Stimulated activated CD8-positive, alpha-beta memory T cell treated with anti-CD3 and anti-CD28 coated beads, Interleukin-12 subunit alpha, Interleukin-12 subunit beta, amount 100 ng/mL, for 1 hour (primary cell): ENCODE measurements at regions not wholly inside any gene's neighbourhood (a gene's known extent, or its start where the extent isn't known, plus 50 kb on each side); places are given as distances from the start of the nearest gene placed in this dataset.

Experiments
- DNase-seq: peaks from one replicate; pipeline ENCODE4 v3.0.0-alpha.2; 2020; ENCODE audit warnings: low read depth

- no peak for DNase-seq
These were observed 144.0 kb downstream of the CDC5L start for GRCh38 chr6:44531442-44532015.

GRCh38 chr6:44533421-44533820 is 145.9 kb downstream of the CDC5L start:
- no peak for DNase-seq

- no peak for DNase-seq
These were observed 146.8 kb downstream of the CDC5L start for GRCh38 chr6:44534291-44534690.

GRCh38 chr6:44535446-44535845 is 147.9 kb downstream of the CDC5L start:
- DNase-seq, result no peak

DNA sequence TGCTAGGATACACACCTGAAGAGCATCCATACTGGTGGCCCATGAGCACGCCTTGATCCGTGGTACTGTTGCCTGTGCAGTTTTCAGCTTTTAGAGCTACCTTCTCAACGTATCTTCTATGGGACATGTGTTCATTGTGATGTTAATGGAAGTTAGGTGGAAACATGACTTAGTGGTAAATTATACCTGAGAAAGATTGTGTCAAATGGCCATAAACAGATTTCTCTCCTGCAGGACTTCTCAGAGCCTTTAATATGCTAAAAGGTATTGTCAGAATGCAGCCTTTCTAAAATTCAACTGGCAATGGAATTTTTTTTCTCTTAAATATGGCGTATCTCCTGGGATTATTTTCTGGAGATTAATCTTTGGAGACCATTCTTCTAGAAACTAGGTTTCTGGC is 148.5 kb downstream of the CDC5L start:
- no peak for DNase-seq

GRCh38 chr6:44537306-44538049 is 150.0 kb downstream of the CDC5L start:
- no peak for DNase-seq

DNA sequence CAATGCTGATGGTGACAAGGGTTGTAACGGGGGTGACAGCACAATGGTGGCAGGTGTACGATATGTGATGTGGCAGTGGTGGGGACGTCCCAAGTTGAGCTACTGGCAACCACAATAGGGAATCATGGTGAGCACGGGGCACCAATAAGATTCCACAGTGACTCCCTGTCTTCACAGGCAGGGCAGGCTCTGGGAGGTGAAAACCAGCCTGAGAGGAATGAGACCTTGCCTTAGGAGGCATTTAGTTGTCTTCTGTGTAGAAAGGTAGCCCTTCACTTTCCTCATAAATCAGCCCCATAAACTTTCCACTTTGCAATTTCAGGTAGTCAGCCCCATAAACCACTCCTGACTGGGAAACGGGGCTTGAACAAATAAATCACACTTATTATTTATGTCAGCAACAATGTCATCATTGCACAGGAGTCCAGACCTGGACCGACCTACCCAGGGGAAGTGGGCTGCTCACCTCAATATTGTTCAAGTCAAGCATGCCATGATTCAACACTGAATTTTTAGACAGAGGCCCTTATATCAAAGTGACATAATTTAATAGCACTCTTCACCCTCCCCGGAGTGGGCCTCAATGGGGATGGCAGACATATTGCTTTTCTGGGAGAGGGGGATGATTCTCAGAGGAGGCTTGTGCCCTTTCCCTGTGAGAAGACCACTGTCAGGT is 150.8 kb downstream of the CDC5L start:
- no peak for DNase-seq

GRCh38 chr6:44538807-44539201 is 151.3 kb downstream of the CDC5L start:
- no peak for DNase-seq

GRCh38 chr6:44539701-44540355 is 152.3 kb downstream of the CDC5L start:
- DNase-seq, result no peak

DNA sequence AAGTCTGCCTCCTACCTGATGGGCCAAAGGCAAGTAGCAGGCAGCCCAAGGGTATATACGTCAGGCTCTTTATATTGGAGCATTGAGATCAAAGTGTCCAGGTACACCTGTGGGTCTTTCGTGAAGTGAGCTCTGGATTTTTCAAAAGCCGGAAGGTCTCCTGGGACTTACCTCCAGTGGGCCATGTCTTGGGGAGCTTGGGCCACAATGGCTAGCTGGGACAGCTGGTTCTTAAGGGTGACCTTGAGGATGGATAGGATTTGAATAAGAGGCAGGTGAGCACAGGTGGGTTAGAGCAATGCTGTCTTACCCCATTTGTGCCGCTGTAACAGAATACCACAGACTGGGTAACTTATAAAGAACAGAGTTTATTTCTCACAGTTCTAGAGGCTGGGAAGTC is 153.4 kb downstream of the CDC5L start:
- no peak for DNase-seq

DNA sequence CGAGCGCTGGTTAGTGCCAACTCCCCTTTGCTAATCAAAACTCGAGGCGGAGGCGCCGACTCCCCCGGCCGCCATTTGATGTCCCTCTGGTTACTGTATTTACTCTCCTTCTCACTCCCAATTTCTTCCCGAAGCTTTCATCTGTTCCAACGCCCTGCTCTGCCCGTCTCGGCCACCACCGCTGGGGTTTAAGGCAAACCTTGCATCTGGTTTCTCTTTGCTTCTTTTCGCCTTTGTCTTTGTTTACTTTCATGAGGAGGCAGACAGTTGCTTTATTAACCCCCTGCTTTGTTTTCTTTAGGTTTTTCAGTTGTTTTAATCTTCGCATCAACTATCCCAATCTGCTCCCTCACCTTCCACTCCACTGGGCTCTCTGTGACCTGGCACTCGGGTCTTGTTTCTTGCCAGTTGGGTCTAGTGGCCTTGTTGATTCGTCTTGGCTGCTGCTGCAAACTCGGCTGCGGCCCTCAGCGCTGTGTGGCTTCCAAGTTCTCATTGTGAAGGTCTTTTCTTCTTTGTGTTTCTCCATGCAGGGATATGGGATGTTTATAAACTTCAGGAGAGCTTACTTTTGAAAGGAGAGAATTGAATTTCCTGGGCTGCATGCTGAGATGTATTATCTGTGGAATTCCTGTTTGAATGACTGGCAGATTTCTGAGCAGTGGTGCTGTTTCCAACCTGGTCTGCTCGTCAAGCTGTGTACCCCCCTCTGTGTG is 155.1 kb downstream of the CDC5L start:
- no peak for DNase-seq

DNA sequence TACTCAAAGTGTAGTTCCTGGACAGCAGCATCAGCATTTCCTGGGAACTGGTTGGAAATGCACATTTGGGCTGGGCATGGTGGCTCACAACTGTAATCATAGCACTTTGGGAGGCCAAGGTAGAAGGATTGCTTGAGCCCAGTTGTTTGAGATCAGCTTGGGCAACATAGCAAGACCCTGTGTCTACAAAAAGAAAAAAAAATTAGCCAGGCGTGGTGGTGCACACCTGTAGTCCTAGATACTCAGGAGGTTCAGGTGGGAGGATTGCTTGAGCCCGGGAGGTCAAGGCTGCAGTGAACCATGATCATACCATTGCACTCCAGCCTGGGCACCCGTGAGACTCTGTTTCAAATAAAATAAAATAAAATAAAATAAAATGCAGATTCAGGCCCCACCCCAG is 156.2 kb downstream of the CDC5L start:
- DNase-seq, result no peak

DNA sequence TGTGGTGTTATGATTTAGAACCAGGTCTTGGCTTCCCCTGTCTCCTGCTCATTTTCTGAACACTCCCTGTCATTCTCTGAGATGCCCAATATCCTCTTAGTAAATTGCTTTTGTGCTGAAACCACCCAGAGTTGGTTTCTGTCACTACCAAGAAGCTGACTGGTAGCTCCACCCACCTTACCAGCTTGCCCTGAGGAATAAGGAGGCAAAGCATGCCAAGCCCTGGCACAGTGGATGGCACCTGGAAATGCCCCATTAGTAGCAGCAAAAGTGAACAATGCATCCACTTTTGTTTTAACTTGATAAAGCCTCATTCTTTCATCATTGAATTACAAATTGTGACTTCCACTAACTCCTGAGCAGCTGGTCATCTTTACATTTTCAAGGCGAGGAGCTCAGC is 157.7 kb downstream of the CDC5L start:
- DNase-seq, result no peak

DNA sequence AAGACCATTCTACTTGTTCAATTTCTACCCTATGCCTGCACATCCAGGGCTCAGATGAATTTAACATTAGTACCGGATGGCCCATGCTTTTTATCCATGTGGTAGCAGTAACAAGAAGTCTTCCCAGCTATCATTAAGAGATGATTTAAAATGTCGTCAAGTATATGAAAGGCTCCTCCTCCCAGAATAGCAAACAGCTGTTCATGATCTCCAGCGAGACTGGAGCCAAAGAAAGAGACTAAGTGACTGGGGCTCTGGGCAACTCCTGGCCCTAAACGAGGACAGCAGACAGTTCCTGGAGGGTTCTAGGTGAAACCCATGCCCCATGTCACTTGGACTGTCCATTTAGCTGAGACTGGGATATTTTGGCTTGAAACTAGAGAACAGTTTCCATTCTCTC is 160.8 kb downstream of the CDC5L start:
- DNase-seq, result no peak

DNA sequence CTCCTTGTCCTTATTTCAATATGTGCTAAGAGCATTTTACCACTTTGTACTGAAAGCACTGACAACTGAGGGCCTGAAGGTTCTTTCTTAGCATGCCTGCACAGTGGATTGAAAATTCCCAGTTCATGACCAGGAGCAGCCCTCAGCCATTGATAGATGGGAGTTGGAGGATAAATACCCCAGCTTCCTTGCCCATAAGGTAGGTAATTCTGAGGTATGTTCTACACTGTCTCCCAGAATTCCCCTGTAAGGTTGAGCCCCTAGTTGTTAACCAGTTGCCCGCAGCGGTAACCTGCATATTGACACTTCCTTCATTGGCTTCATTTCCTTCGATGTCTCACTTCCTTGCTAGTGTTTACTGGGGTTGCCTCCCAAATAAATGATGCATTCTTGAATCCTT is 162.0 kb downstream of the CDC5L start:
- DNase-seq, result no peak

DNA sequence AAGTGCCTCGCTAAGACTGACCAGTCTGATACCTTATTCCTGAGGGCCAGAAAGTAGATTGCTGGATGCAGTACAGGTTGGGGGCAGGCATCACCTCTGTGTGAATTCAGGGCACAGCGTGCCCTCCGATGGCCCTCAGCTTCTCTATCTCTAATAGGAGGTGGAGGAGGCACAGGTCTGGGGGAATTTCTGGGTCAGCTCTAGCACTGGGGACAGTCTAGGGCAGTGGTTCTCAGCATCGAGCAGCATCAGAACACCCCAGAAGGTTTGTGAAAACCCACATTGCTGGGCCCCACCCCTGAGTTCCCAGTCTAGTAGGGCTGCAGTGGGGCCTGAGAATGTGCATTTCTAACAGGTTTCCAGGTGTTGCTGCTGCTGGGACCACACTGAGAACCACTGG is 166.7 kb downstream of the CDC5L start:
- no peak for DNase-seq

- DNase-seq, result no peak
These were observed 167.4 kb downstream of the CDC5L start for GRCh38 chr6:44554861-44555260.

DNA sequence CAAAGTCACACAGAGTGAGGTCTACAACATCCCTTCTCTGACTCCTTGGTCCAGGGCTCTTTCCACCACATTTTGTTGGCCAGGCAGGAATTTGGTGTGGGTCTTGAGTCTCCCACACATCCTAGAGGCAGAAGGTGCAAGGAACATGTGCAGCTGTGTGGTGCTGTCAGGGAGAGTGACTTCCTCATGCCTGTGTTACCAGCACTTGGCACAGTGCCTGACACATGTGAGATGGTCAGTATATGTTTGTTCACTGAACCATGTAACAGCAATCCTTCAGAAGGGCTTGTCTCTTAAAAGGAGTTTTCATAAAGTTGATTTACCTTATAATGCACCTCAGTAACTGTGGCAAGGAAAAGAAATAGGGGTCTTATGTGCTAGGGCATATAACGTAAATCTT is 168.5 kb downstream of the CDC5L start:
- DNase-seq, result no peak

GRCh38 chr6:44558024-44558831 is 170.7 kb downstream of the CDC5L start:
- DNase-seq, result no peak

DNA sequence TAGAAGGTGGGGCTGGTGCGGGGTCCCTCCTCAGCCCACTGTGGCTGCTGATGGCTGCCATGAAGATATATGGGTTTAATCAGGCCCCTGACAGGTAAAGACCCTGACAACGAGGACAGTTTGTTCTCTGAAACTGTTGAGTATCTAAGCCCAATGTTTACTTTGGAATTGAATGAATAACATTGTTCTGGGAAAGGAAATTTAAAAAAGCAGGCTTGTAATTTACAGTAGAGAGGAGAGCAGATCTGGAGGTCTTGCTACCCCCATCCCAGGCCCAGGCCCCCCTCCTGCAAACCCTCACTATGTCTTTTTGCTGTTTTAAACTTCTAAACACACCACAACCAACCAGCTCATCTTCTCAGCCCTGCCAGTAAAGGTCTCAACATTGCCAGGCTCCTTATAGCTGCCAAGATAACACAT is 171.3 kb downstream of the CDC5L start:
- no peak for DNase-seq

GRCh38 chr6:44559486-44560270 is 172.2 kb downstream of the CDC5L start:
- no peak for DNase-seq
